ENCODE measurements at regions not wholly inside any gene's neighbourhood (a gene's known extent, or its start where the extent isn't known, plus 50 kb on each side); places are given as distances from the start of the nearest gene placed in this dataset.

DNA sequence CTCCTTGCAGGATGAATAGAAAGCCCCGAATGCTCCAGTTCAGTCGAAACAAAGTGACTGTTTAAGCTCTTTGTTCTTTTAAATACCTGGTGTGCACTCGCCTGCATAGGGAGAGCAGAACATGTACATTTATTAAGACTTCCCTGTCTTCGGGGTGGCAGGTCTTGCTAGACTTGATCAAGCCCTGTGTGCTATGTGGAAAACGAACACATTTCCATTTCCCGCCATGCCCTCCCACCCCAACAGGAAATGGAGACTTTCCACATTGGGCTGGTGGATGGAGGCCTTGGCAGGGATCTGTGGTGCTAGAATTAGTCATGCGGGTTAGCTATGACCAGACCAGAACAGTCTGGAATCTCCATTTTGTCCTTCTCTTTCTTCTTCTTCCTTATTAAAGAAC lies 321.0 kb upstream of the THSD7B start:
- TF ChIP-seq, protein P1, sequence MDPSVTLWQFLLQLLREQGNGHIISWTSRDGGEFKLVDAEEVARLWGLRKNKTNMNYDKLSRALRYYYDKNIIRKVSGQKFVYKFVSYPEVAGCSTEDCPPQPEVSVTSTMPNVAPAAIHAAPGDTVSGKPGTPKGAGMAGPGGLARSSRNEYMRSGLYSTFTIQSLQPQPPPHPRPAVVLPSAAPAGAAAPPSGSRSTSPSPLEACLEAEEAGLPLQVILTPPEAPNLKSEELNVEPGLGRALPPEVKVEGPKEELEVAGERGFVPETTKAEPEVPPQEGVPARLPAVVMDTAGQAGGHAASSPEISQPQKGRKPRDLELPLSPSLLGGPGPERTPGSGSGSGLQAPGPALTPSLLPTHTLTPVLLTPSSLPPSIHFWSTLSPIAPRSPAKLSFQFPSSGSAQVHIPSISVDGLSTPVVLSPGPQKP (CRISPR knock-in tag; IDR thresholded peaks at IDR 0.05): no peak
- TF ChIP-seq ZNF121 (CRISPR knock-in tag; conservative IDR thresholded peaks at IDR 0.05) (no peak), EP300 (IDR thresholded peaks at IDR 0.05; ENCODE audit: low read length) (no peak), MTF1 (CRISPR knock-in tag; IDR thresholded peaks at IDR 0.05; ENCODE audit: borderline replicate concordance) (no peak), KDM1A (IDR thresholded peaks at IDR 0.05) (no peak), POLR2AphosphoS5 (IDR thresholded peaks at IDR 0.05; ENCODE audit: control insufficient read depth, insufficient read depth, low read depth, low read length) (no peak), MYC (IDR thresholded peaks at IDR 0.05; ENCODE audit: low read depth, low read length) (no peak), MYC (CRISPR knock-in tag; IDR thresholded peaks at IDR 0.05; ENCODE audit: borderline replicate concordance, low read depth) (no peak), MAZ (CRISPR knock-in tag; conservative IDR thresholded peaks at IDR 0.05 in 1 of 2, IDR thresholded peaks at IDR 0.05 in 1 of 2) (no peak), COPS2 (conservative IDR thresholded peaks at IDR 0.05) (no peak), EGR1 (conservative IDR thresholded peaks at IDR 0.05) (no peak)
- TF ChIP-seq, protein P2, sequence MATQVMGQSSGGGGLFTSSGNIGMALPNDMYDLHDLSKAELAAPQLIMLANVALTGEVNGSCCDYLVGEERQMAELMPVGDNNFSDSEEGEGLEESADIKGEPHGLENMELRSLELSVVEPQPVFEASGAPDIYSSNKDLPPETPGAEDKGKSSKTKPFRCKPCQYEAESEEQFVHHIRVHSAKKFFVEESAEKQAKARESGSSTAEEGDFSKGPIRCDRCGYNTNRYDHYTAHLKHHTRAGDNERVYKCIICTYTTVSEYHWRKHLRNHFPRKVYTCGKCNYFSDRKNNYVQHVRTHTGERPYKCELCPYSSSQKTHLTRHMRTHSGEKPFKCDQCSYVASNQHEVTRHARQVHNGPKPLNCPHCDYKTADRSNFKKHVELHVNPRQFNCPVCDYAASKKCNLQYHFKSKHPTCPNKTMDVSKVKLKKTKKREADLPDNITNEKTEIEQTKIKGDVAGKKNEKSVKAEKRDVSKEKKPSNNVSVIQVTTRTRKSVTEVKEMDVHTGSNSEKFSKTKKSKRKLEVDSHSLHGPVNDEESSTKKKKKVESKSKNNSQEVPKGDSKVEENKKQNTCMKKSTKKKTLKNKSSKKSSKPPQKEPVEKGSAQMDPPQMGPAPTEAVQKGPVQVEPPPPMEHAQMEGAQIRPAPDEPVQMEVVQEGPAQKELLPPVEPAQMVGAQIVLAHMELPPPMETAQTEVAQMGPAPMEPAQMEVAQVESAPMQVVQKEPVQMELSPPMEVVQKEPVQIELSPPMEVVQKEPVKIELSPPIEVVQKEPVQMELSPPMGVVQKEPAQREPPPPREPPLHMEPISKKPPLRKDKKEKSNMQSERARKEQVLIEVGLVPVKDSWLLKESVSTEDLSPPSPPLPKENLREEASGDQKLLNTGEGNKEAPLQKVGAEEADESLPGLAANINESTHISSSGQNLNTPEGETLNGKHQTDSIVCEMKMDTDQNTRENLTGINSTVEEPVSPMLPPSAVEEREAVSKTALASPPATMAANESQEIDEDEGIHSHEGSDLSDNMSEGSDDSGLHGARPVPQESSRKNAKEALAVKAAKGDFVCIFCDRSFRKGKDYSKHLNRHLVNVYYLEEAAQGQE (IDR thresholded peaks at IDR 0.05; ENCODE audit: borderline replicate concordance): no peak
- TF ChIP-seq, protein P2 (CRISPR knock-in tag; IDR thresholded peaks at IDR 0.05; ENCODE audit: low read depth): no peak
